ENCODE measurements at regions not wholly inside any gene's neighbourhood (a gene's known extent, or its start where the extent isn't known, plus 50 kb on each side); places are given as distances from the start of the nearest gene placed in this dataset.
A peak's percentile ranks its signal among the peaks of the same experiment; 100 is the strongest.

DNA sequence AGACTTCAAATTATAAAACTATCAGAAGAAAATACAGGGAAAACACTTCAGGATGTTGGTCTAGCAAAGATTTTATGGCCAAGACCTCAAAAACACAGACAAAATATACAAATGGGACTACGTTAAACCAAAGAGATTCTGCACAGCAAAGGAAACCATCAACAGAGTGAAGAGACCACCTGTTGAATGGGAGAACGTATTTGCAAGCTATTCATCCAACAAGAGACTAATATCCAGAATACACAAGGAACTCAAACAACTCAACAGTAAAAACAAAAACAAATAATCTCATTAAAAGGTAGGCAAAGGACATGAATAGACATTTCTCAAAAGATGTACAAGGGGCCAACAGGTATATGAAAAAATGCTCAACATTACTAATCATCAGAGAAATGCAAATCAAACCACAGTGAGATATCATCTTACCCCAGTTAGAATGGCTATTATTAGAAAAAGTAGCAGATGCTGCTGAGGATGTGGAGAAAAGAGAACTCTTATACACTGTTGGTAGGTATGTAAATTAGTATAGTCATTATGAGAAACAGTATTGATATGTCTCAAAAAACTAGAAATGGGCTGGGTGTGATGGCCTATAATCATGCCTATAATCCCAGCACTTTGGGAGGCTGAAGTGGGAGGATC is 112.6 kb downstream of the LRIG2 start:
- Histone ChIP-seq H3K27me3 (replicated peaks in 2 of 5; ENCODE audit: control insufficient read depth in 4 of 5, insufficient read depth in 5 of 5, low read length in 4 of 5) (no peaks in the 10 kb centered on the region), H3K27ac (ENCODE audit: insufficient read depth in 1 of 2, low read depth in 1 of 2, low read length in 2 of 2, poor library complexity in 1 of 2, severe bottlenecking in 2 of 2) (no peak overlapping the region), H3K36me3 (ENCODE audit: control insufficient read depth in 4 of 4, insufficient read depth in 4 of 4, low read length in 3 of 4) (no peaks in the 10 kb centered on the region), H3K9me3 (ENCODE audit: control extremely low read depth in 1 of 5, control insufficient read depth in 4 of 5, insufficient read depth in 2 of 5, low read depth in 1 of 5, low read length in 4 of 5) (no peaks in the 10 kb centered on the region), H3K4me3 (ENCODE audit: control insufficient read depth in 1 of 7, extremely low read depth in 1 of 7, insufficient read depth in 4 of 7, low read depth in 2 of 7, low read length in 6 of 7) (no peak overlapping the region), H3K4me1 (ENCODE audit: control extremely low read depth in 1 of 4, control insufficient read depth in 4 of 4, insufficient read depth in 4 of 4, low read length in 3 of 4) (no peaks in the 10 kb centered on the region)
- ChIA-PET CTCF (no interaction called here), POLR2A (no interaction called here)
- 88% methylated on average over 1 of the region's 2 CpGs for WGBS (ENCODE audit: insufficient coverage)
- DNase-seq = no peak

- ChIA-PET CTCF (interaction anchor here (0.9 kb wide), 1 partner anchor 49 kb away, joined by 4 read pairs; no protein-coding TSS in a partner anchor), POLR2A (no interaction called here)
- WGBS (ENCODE audit: insufficient coverage) = 98% methylated on average over 3 of the region's 3 CpGs
- no peaks in the 10 kb centered on the region for H3K36me3 ChIP-seq (ENCODE audit: control insufficient read depth in 4 of 4, insufficient read depth in 4 of 4, low read length in 3 of 4)
- DNase-seq = no peak
- no peak overlapping the region for H3K27ac ChIP-seq (ENCODE audit: insufficient read depth in 1 of 2, low read depth in 1 of 2, low read length in 2 of 2, poor library complexity in 1 of 2, severe bottlenecking in 2 of 2)
- H3K4me1 ChIP-seq (ENCODE audit: control extremely low read depth in 1 of 4, control insufficient read depth in 4 of 4, insufficient read depth in 4 of 4, low read length in 3 of 4) = peaks cover 0 to 15% (median 9%) of the 10 kb centered on the region in 4 experiments
- no peaks in the 10 kb centered on the region for H3K9me3 ChIP-seq (ENCODE audit: control extremely low read depth in 1 of 5, control insufficient read depth in 4 of 5, insufficient read depth in 2 of 5, low read depth in 1 of 5, low read length in 4 of 5)
- H3K4me3 ChIP-seq (ENCODE audit: control insufficient read depth in 1 of 7, extremely low read depth in 1 of 7, insufficient read depth in 4 of 7, low read depth in 2 of 7, low read length in 6 of 7) = no peak overlapping the region
- H3K27me3 ChIP-seq (replicated peaks in 2 of 5; ENCODE audit: control insufficient read depth in 4 of 5, insufficient read depth in 5 of 5, low read length in 4 of 5) = no peaks in the 10 kb centered on the region
These were observed 117.1 kb downstream of the LRIG2 start for GRCh38 chr1:113190078-113190477.

GRCh38 chr1:113190930-113191329 is 117.9 kb downstream of the LRIG2 start:
- no peaks in the 10 kb centered on the region for H3K27me3 ChIP-seq (replicated peaks in 2 of 5; ENCODE audit: control insufficient read depth in 4 of 5, insufficient read depth in 5 of 5, low read length in 4 of 5)
- H3K36me3 ChIP-seq (ENCODE audit: control insufficient read depth in 4 of 4, insufficient read depth in 4 of 4, low read length in 3 of 4) = no peaks in the 10 kb centered on the region
- H3K4me3 ChIP-seq (ENCODE audit: control insufficient read depth in 1 of 7, extremely low read depth in 1 of 7, insufficient read depth in 4 of 7, low read depth in 2 of 7, low read length in 6 of 7) = no peak overlapping the region
- CTCF ChIA-PET = no interaction called here
- H3K4me1 ChIP-seq (ENCODE audit: control extremely low read depth in 1 of 4, control insufficient read depth in 4 of 4, insufficient read depth in 4 of 4, low read length in 3 of 4) = peaks cover 0 to 24% (median 9%) of the 10 kb centered on the region in 4 experiments
- WGBS (ENCODE audit: insufficient coverage) = 100% methylated on average over 3 of the region's 3 CpGs
- H3K9me3 ChIP-seq (ENCODE audit: control extremely low read depth in 1 of 5, control insufficient read depth in 4 of 5, insufficient read depth in 2 of 5, low read depth in 1 of 5, low read length in 4 of 5) = no peaks in the 10 kb centered on the region
- no peak for DNase-seq
- POLR2A ChIA-PET = no interaction called here
- no peak overlapping the region for H3K27ac ChIP-seq (ENCODE audit: insufficient read depth in 1 of 2, low read depth in 1 of 2, low read length in 2 of 2, poor library complexity in 1 of 2, severe bottlenecking in 2 of 2)

GRCh38 chr1:113191579-113192076 is 118.6 kb downstream of the LRIG2 start:
- Histone ChIP-seq H3K27ac (ENCODE audit: insufficient read depth in 1 of 2, low read depth in 1 of 2, low read length in 2 of 2, poor library complexity in 1 of 2, severe bottlenecking in 2 of 2) (no peak overlapping the region), H3K4me1 (ENCODE audit: control extremely low read depth in 1 of 4, control insufficient read depth in 4 of 4, insufficient read depth in 4 of 4, low read length in 3 of 4) (peaks cover 0 to 24% (median 9%) of the 10 kb centered on the region in 4 experiments), H3K36me3 (ENCODE audit: control insufficient read depth in 4 of 4, insufficient read depth in 4 of 4, low read length in 3 of 4) (no peaks in the 10 kb centered on the region), H3K27me3 (replicated peaks in 2 of 5; ENCODE audit: control insufficient read depth in 4 of 5, insufficient read depth in 5 of 5, low read length in 4 of 5) (no peaks in the 10 kb centered on the region), H3K4me3 (ENCODE audit: control insufficient read depth in 1 of 7, extremely low read depth in 1 of 7, insufficient read depth in 4 of 7, low read depth in 2 of 7, low read length in 6 of 7) (no peak overlapping the region), H3K9me3 (ENCODE audit: control extremely low read depth in 1 of 5, control insufficient read depth in 4 of 5, insufficient read depth in 2 of 5, low read depth in 1 of 5, low read length in 4 of 5) (no peaks in the 10 kb centered on the region)
- CTCF ChIA-PET = no interaction called here
- DNase-seq = peak; percentile 45 to 94 (median 88)
- POLR2A ChIA-PET = no interaction called here
- 90% methylated on average over 8 of the region's 11 CpGs for WGBS (ENCODE audit: insufficient coverage)

- no peaks in the 10 kb centered on the region for H3K36me3 ChIP-seq (ENCODE audit: control insufficient read depth in 4 of 4, insufficient read depth in 4 of 4, low read length in 3 of 4)
- ChIA-PET POLR2A (interaction anchor here (0.6 kb wide), 1 partner anchor 95 kb away, joined by 3 read pairs; no protein-coding TSS in a partner anchor), CTCF (no interaction called here)
- H3K27me3 ChIP-seq (replicated peaks in 2 of 5; ENCODE audit: control insufficient read depth in 4 of 5, insufficient read depth in 5 of 5, low read length in 4 of 5) = no peaks in the 10 kb centered on the region
- no peaks in the 10 kb centered on the region for H3K9me3 ChIP-seq (ENCODE audit: control extremely low read depth in 1 of 5, control insufficient read depth in 4 of 5, insufficient read depth in 2 of 5, low read depth in 1 of 5, low read length in 4 of 5)
- H3K27ac ChIP-seq (ENCODE audit: insufficient read depth in 1 of 2, low read depth in 1 of 2, low read length in 2 of 2, poor library complexity in 1 of 2, severe bottlenecking in 2 of 2) = peak overlapping the region in 1 of 2 experiments; percentile 20
- WGBS (ENCODE audit: insufficient coverage) = 50% methylated on average over 2 of the region's 2 CpGs
- DNase-seq = peak; percentile 19 to 79 (median 65)
- no peak overlapping the region for H3K4me3 ChIP-seq (ENCODE audit: control insufficient read depth in 1 of 7, extremely low read depth in 1 of 7, insufficient read depth in 4 of 7, low read depth in 2 of 7, low read length in 6 of 7)
- H3K4me1 ChIP-seq (ENCODE audit: control extremely low read depth in 1 of 4, control insufficient read depth in 4 of 4, insufficient read depth in 4 of 4, low read length in 3 of 4) = peaks cover 0 to 25% (median 9%) of the 10 kb centered on the region in 4 experiments
These were observed 119.2 kb downstream of the LRIG2 start for GRCh38 chr1:113192242-113192641.

GRCh38 chr1:113192980-113193379 is 120.0 kb downstream of the LRIG2 start:
- no peaks in the 10 kb centered on the region for H3K9me3 ChIP-seq (ENCODE audit: control extremely low read depth in 1 of 5, control insufficient read depth in 4 of 5, insufficient read depth in 2 of 5, low read depth in 1 of 5, low read length in 4 of 5)
- peaks cover 0 to 25% (median 9%) of the 10 kb centered on the region in 4 experiments for H3K4me1 ChIP-seq (ENCODE audit: control extremely low read depth in 1 of 4, control insufficient read depth in 4 of 4, insufficient read depth in 4 of 4, low read length in 3 of 4)
- H3K27me3 ChIP-seq (replicated peaks in 2 of 5; ENCODE audit: control insufficient read depth in 4 of 5, insufficient read depth in 5 of 5, low read length in 4 of 5) = no peaks in the 10 kb centered on the region
- no peaks in the 10 kb centered on the region for H3K36me3 ChIP-seq (ENCODE audit: control insufficient read depth in 4 of 4, insufficient read depth in 4 of 4, low read length in 3 of 4)
- no peak for DNase-seq
- WGBS (ENCODE audit: insufficient coverage) = 89% methylated on average over 1 of the region's 1 CpG
- ChIA-PET POLR2A (no interaction called here), CTCF (no interaction called here)
- no peak overlapping the region for H3K4me3 ChIP-seq (ENCODE audit: control insufficient read depth in 1 of 7, extremely low read depth in 1 of 7, insufficient read depth in 4 of 7, low read depth in 2 of 7, low read length in 6 of 7)
- H3K27ac ChIP-seq (ENCODE audit: insufficient read depth in 1 of 2, low read depth in 1 of 2, low read length in 2 of 2, poor library complexity in 1 of 2, severe bottlenecking in 2 of 2) = no peak overlapping the region

Data from common myeloid progenitor, CD34-positive (primary cell).